Glutamatergic neuron (in vitro differentiated cells): ENCODE measurements at regions not wholly inside any gene's neighbourhood (a gene's known extent, or its start where the extent isn't known, plus 50 kb on each side); places are given as distances from the start of the nearest gene placed in this dataset.

ENCODE experiments used
- DNase-seq: peaks from one replicate; pipeline ENCODE4 v3.0.0; 2022
- H3K27ac Mint-ChIP-seq: one replicate; pipeline ENCODE4 v1.8.0; 2020; ENCODE audit warnings: mild to moderate bottlenecking, mixed read lengths, inconsistent platforms; ENCODE audit not compliant: unreplicated experiment
- H3K27me3 Mint-ChIP-seq: one replicate; pipeline ENCODE4 v1.8.0; 2020; ENCODE audit warnings: mild to moderate bottlenecking, moderate library complexity, mixed read lengths, inconsistent platforms; ENCODE audit not compliant: unreplicated experiment
- H3K36me3 Mint-ChIP-seq: one replicate; pipeline ENCODE4 v1.8.0; 2020; ENCODE audit warnings: mild to moderate bottlenecking, mixed read lengths, inconsistent platforms; ENCODE audit not compliant: unreplicated experiment
- H3K4me1 Mint-ChIP-seq: one replicate; pipeline ENCODE4 v1.8.0; 2020; ENCODE audit warnings: mild to moderate bottlenecking, low read depth, mixed read lengths, inconsistent platforms; ENCODE audit not compliant: unreplicated experiment
- H3K4me3 Mint-ChIP-seq: one replicate; pipeline ENCODE4 v1.8.0; 2020; ENCODE audit warnings: mild to moderate bottlenecking, mixed read lengths, inconsistent platforms; ENCODE audit not compliant: unreplicated experiment
- H3K9me3 Mint-ChIP-seq: one replicate; pipeline ENCODE4 v1.8.0; 2020; ENCODE audit warnings: mild to moderate bottlenecking, moderate library complexity, mixed read lengths, inconsistent platforms; ENCODE audit not compliant: unreplicated experiment
- CTCF ChIP-seq: fragments of 200-600 bp; sonication (generic); IDR thresholded peaks from one replicate; pipeline ENCODE4 v1.5.0; 2021; ENCODE audit not compliant: partially characterized antibody, unreplicated experiment

GRCh38 chrX:118198577-118198976, 82.0 kb upstream of the KLHL13 start:
- Mint-ChIP-seq H3K4me3 (no peak overlapping the region), H3K36me3 (no peaks in the 10 kb centered on the region), H3K27ac (no peak overlapping the region), H3K27me3 (no peaks in the 10 kb centered on the region), H3K4me1 (no peaks in the 10 kb centered on the region), H3K9me3 (no peaks in the 10 kb centered on the region)
- no peak for TF ChIP-seq CTCF
- DNase-seq, result no peak

- Mint-ChIP-seq H3K27ac (no peak overlapping the region), H3K9me3 (no peaks in the 10 kb centered on the region), H3K4me3 (no peak overlapping the region), H3K4me1 (no peaks in the 10 kb centered on the region), H3K36me3 (no peaks in the 10 kb centered on the region), H3K27me3 (no peaks in the 10 kb centered on the region)
- DNase-seq, result no peak
- TF ChIP-seq CTCF, result no peak
These were observed 83.4 kb upstream of the KLHL13 start for GRCh38 chrX:118199997-118200396.

- no peak for TF ChIP-seq CTCF
- H3K4me3 Mint-ChIP-seq, result no peak overlapping the region
- H3K9me3 Mint-ChIP-seq, result no peaks in the 10 kb centered on the region
- H3K4me1 Mint-ChIP-seq, result no peaks in the 10 kb centered on the region
- DNase-seq, result no peak
- H3K36me3 Mint-ChIP-seq, result no peaks in the 10 kb centered on the region
- H3K27me3 Mint-ChIP-seq, result no peaks in the 10 kb centered on the region
- H3K27ac Mint-ChIP-seq, result no peak overlapping the region
These were observed 89.1 kb upstream of the KLHL13 start for GRCh38 chrX:118205421-118206395.

GRCh38 chrX:118207831-118208453, 91.3 kb upstream of the KLHL13 start:
- Mint-ChIP-seq H3K4me1 (no peaks in the 10 kb centered on the region), H3K36me3 (no peaks in the 10 kb centered on the region), H3K9me3 (no peaks in the 10 kb centered on the region), H3K27me3 (peaks cover 2% of the 10 kb centered on the region), H3K27ac (no peak overlapping the region), H3K4me3 (no peak overlapping the region)
- no peak for DNase-seq
- TF ChIP-seq CTCF, result no peak

- H3K27ac Mint-ChIP-seq, result no peak overlapping the region
- H3K9me3 Mint-ChIP-seq, result no peaks in the 10 kb centered on the region
- H3K36me3 Mint-ChIP-seq, result no peaks in the 10 kb centered on the region
- no peak for DNase-seq
- no peaks in the 10 kb centered on the region for H3K4me1 Mint-ChIP-seq
- no peak for TF ChIP-seq CTCF
- H3K4me3 Mint-ChIP-seq, result no peak overlapping the region
- peaks cover 2% of the 10 kb centered on the region for H3K27me3 Mint-ChIP-seq
These were observed 91.9 kb upstream of the KLHL13 start for GRCh38 chrX:118208481-118208880.
